ENCODE measurements at regions not wholly inside any gene's neighbourhood (a gene's known extent, or its start where the extent isn't known, plus 50 kb on each side); places are given as distances from the start of the nearest gene placed in this dataset.

DNA sequence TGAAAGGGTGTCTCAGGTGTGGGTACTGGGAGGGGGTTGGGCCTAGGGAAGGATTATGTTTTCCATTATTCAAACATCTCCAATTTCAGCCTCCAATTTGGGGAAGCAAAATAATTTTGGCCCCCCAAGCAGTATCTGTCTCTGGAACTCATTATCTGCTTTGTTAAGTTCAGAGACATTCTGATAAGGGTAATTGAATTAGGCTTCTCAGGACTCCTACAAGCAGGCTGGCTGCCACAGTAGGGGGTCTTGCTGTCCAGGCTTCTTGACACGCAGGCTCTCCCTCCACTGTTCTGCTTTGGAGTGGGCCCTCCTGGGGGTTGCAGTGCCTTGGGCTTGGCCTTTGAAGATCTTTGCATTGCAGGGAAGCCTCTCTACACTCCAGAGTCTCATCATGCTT, 108.1 kb upstream of the SIX2 start:
- DNase-seq (ENCODE audit: low read depth, low spot score) (no peak), FAIRE-seq (no peak)
- H3K4me2 ChIP-seq (ENCODE audit: control insufficient read depth, extremely low read depth, insufficient read depth, low read depth, low read length) = no peak overlapping the region
- no peaks in the 10 kb centered on the region for H3K9me3 ChIP-seq (ENCODE audit: control insufficient read depth, low read depth, low read length)
- peaks cover 5% of the 10 kb centered on the region for H3K4me1 ChIP-seq (ENCODE audit: control insufficient read depth, extremely low read depth, insufficient read depth, low read length)
- dilution Hi-C loops (cut with MboI; ENCODE audit: extremely low pct_ligation_motif_present, low sequenced_read_pairs) = no loop called here
- H4K20me1 ChIP-seq (ENCODE audit: control insufficient read depth, extremely low read depth, insufficient read depth, low read length) = no peaks in the 10 kb centered on the region
- no peak overlapping the region for H3K4me3 ChIP-seq (ENCODE audit: control insufficient read depth in 2 of 3, extremely low read depth in 1 of 3, insufficient read depth in 2 of 3, low read depth in 1 of 3, low read length in 3 of 3)
- no peaks in the 10 kb centered on the region for H3K36me3 ChIP-seq (ENCODE audit: control insufficient read depth in 2 of 2, extremely low read depth in 1 of 2, insufficient read depth in 2 of 2, low read length in 2 of 2)
- peaks cover 8% of the 10 kb centered on the region for H3K27me3 ChIP-seq (ENCODE audit: control insufficient read depth, extremely low read depth, insufficient read depth, low read length)
- H3K27ac ChIP-seq (ENCODE audit: control insufficient read depth, insufficient read depth, low read length) = no peak overlapping the region
- H3K9me1 ChIP-seq (ENCODE audit: control insufficient read depth, extremely low read depth, insufficient read depth, low read length) = no peaks in the 10 kb centered on the region
- no peak overlapping the region for H3K9ac ChIP-seq (ENCODE audit: control insufficient read depth, extremely low read depth, insufficient read depth, low read length)
- no peak overlapping the region for H2AFZ ChIP-seq (ENCODE audit: control insufficient read depth, low read length)
- no peak for TF ChIP-seq EZH2 (IDR thresholded peaks at IDR 0.05; ENCODE audit: low read length)
- TF ChIP-seq, protein P1, sequence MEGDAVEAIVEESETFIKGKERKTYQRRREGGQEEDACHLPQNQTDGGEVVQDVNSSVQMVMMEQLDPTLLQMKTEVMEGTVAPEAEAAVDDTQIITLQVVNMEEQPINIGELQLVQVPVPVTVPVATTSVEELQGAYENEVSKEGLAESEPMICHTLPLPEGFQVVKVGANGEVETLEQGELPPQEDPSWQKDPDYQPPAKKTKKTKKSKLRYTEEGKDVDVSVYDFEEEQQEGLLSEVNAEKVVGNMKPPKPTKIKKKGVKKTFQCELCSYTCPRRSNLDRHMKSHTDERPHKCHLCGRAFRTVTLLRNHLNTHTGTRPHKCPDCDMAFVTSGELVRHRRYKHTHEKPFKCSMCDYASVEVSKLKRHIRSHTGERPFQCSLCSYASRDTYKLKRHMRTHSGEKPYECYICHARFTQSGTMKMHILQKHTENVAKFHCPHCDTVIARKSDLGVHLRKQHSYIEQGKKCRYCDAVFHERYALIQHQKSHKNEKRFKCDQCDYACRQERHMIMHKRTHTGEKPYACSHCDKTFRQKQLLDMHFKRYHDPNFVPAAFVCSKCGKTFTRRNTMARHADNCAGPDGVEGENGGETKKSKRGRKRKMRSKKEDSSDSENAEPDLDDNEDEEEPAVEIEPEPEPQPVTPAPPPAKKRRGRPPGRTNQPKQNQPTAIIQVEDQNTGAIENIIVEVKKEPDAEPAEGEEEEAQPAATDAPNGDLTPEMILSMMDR (optimal IDR thresholded peaks at IDR 0.05 in 1 of 3, IDR thresholded peaks at IDR 0.05 in 1 of 3, conservative IDR thresholded peaks at IDR 0.05 in 1 of 3; ENCODE audit: extremely low read depth in 1 of 3, insufficient read depth in 2 of 3, low read length in 3 of 3) = no peak
- H3K79me2 ChIP-seq (ENCODE audit: control insufficient read depth, insufficient read depth, low read length) = no peaks in the 10 kb centered on the region

GRCh38 chr2:45115181-45115580, 105.9 kb upstream of the SIX2 start:
- Histone ChIP-seq H3K9me3 (ENCODE audit: control insufficient read depth, low read depth, low read length) (no peaks in the 10 kb centered on the region), H4K20me1 (ENCODE audit: control insufficient read depth, extremely low read depth, insufficient read depth, low read length) (no peaks in the 10 kb centered on the region)

More at GRCh38 chr2:45115181-45115580, 105.9 kb upstream of the SIX2 start:
- no peaks in the 10 kb centered on the region for H3K36me3 ChIP-seq (ENCODE audit: control insufficient read depth in 2 of 2, extremely low read depth in 1 of 2, insufficient read depth in 2 of 2, low read length in 2 of 2)
- no peak overlapping the region for H3K27ac ChIP-seq (ENCODE audit: control insufficient read depth, insufficient read depth, low read length)
- no peak overlapping the region for H3K4me2 ChIP-seq (ENCODE audit: control insufficient read depth, extremely low read depth, insufficient read depth, low read depth, low read length)
- no peak overlapping the region for H2AFZ ChIP-seq (ENCODE audit: control insufficient read depth, low read length)
- dilution Hi-C loops (cut with MboI; ENCODE audit: extremely low pct_ligation_motif_present, low sequenced_read_pairs) = no loop called here
- DNase-seq (ENCODE audit: low read depth, low spot score) (no peak), FAIRE-seq (no peak)
- no peak overlapping the region for H3K4me3 ChIP-seq (ENCODE audit: control insufficient read depth in 2 of 3, extremely low read depth in 1 of 3, insufficient read depth in 2 of 3, low read depth in 1 of 3, low read length in 3 of 3)
- H3K79me2 ChIP-seq (ENCODE audit: control insufficient read depth, insufficient read depth, low read length) = no peaks in the 10 kb centered on the region
- peaks cover 8% of the 10 kb centered on the region for H3K27me3 ChIP-seq (ENCODE audit: control insufficient read depth, extremely low read depth, insufficient read depth, low read length)
- no peak overlapping the region for H3K9ac ChIP-seq (ENCODE audit: control insufficient read depth, extremely low read depth, insufficient read depth, low read length)
- peaks cover 5% of the 10 kb centered on the region for H3K4me1 ChIP-seq (ENCODE audit: control insufficient read depth, extremely low read depth, insufficient read depth, low read length)
- TF ChIP-seq, protein P1 (optimal IDR thresholded peaks at IDR 0.05 in 1 of 3, IDR thresholded peaks at IDR 0.05 in 1 of 3, conservative IDR thresholded peaks at IDR 0.05 in 1 of 3; ENCODE audit: extremely low read depth in 1 of 3, insufficient read depth in 2 of 3, low read length in 3 of 3) = no peak
- TF ChIP-seq EZH2 (IDR thresholded peaks at IDR 0.05; ENCODE audit: low read length) = no peak
- H3K9me1 ChIP-seq (ENCODE audit: control insufficient read depth, extremely low read depth, insufficient read depth, low read length) = no peaks in the 10 kb centered on the region

Measured in keratinocyte (primary cell).